ENCODE measurements at regions not wholly inside any gene's neighbourhood (a gene's known extent, or its start where the extent isn't known, plus 50 kb on each side); places are given as distances from the start of the nearest gene placed in this dataset.

GRCh38 chr5:165175041-165175440 lies 1669.6 kb downstream of the MAT2B start:
- H3K4me3 Mint-ChIP-seq = no peak overlapping the region
- Histone ChIP-seq H3K4me3 (replicated peaks in 1 of 3; ENCODE audit: low read depth in 2 of 3, low read length in 3 of 3) (no peak overlapping the region), H3K4me1 (ENCODE audit: control insufficient read depth in 1 of 2, insufficient read depth in 2 of 2, low read length in 2 of 2) (no peaks in the 10 kb centered on the region), H3K79me2 (ENCODE audit: insufficient read depth, low read length) (no peaks in the 10 kb centered on the region), H2AFZ (ENCODE audit: insufficient read depth, low read depth, low read length, poor library complexity, severe bottlenecking) (no peak overlapping the region), H3K4me2 (replicated peaks; ENCODE audit: extremely low read depth, low read length, poor library complexity, severe bottlenecking) (no peak overlapping the region), H4K20me1 (ENCODE audit: insufficient read depth, low read length) (no peaks in the 10 kb centered on the region), H3K9me3 (replicated peaks in 1 of 2; ENCODE audit: control insufficient read depth in 1 of 2, insufficient read depth in 1 of 2, low read length in 2 of 2) (no peaks in the 10 kb centered on the region), H3K36me3 (replicated peaks in 1 of 2; ENCODE audit: control insufficient read depth in 1 of 2, insufficient read depth in 2 of 2, low read length in 2 of 2) (no peaks in the 10 kb centered on the region), H3K9ac (ENCODE audit: insufficient read depth, low read length, poor library complexity, severe bottlenecking) (no peak overlapping the region), H3K27me3 (ENCODE audit: control insufficient read depth in 2 of 2, insufficient read depth in 2 of 2, low read length in 2 of 2) (no peaks in the 10 kb centered on the region), H3K27ac (ENCODE audit: low read depth in 1 of 2, low read length in 2 of 2) (no peak overlapping the region)
- no peaks in the 10 kb centered on the region for H3K36me3 Mint-ChIP-seq
- H3K4me1 Mint-ChIP-seq = no peaks in the 10 kb centered on the region
- intact Hi-C loops (cut with micrococcal nuclease) = no loop called here
- H3K27ac Mint-ChIP-seq = no peak overlapping the region
- TF ChIP-seq CTCF (IDR thresholded peaks at IDR 0.05) = no peak
- WGBS (ENCODE audit: insufficient coverage) = no CpG with 5 or more reads among the region's 2 CpGs
- DNase-seq = no peak
- no peaks in the 10 kb centered on the region for H3K27me3 Mint-ChIP-seq (ENCODE audit: low read depth in 3 of 3)
- peaks cover 2 to 6% (median 4%) of the 10 kb centered on the region in 7 donors for H3K9me3 Mint-ChIP-seq

DNA sequence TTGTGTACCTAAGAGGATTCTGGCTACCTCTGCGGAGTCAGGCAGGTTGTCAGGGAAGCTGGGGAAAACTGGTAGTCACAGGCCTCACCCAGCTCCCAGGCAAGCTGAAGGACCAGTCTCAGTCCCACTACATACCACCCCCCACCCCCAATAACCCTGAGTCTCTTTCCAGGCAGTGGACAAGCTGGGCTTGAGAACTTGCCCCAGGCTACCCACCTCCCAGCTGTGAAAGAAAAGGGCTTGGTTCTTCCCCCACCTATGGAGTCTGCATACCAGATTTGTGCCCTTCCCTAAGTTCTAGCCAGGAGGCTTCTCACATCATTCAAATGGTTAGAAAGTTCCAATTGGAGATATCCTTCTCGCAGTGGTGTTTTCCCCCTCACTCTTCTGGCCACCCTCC lies 1678.8 kb downstream of the MAT2B start:
- H3K9me3 ChIP-seq (replicated peaks in 1 of 2; ENCODE audit: control insufficient read depth in 1 of 2, insufficient read depth in 1 of 2, low read length in 2 of 2) = peaks cover 17 to 20% of the 10 kb centered on the region in 2 donors
- H3K27me3 Mint-ChIP-seq (ENCODE audit: low read depth in 3 of 3) = no peaks in the 10 kb centered on the region
- H3K27ac Mint-ChIP-seq = peak overlapping the region in 2 of 7 donors; percentile 30 to 75
- no peak for DNase-seq
- intact Hi-C loops (cut with micrococcal nuclease) = loop anchor here in 1 of 2 donors (10.0 kb wide), 1 partner anchor 49 kb away; no protein-coding TSS in a partner anchor
- H3K36me3 Mint-ChIP-seq = peaks cover 5 to 9% of the 10 kb centered on the region in 2 donors
- H3K79me2 ChIP-seq (ENCODE audit: insufficient read depth, low read length) = no peaks in the 10 kb centered on the region
- H3K36me3 ChIP-seq (replicated peaks in 1 of 2; ENCODE audit: control insufficient read depth in 1 of 2, insufficient read depth in 2 of 2, low read length in 2 of 2) = no peaks in the 10 kb centered on the region
- H2AFZ ChIP-seq (ENCODE audit: insufficient read depth, low read depth, low read length, poor library complexity, severe bottlenecking) = no peak overlapping the region
- H3K4me2 ChIP-seq (replicated peaks; ENCODE audit: extremely low read depth, low read length, poor library complexity, severe bottlenecking) = no peak overlapping the region
- no peak overlapping the region for H3K27ac ChIP-seq (ENCODE audit: low read depth in 1 of 2, low read length in 2 of 2)
- H3K27me3 ChIP-seq (ENCODE audit: control insufficient read depth in 2 of 2, insufficient read depth in 2 of 2, low read length in 2 of 2) = no peaks in the 10 kb centered on the region
- H4K20me1 ChIP-seq (ENCODE audit: insufficient read depth, low read length) = no peaks in the 10 kb centered on the region
- no peak overlapping the region for H3K4me3 ChIP-seq (replicated peaks in 1 of 3; ENCODE audit: low read depth in 2 of 3, low read length in 3 of 3)
- H3K4me1 ChIP-seq (ENCODE audit: control insufficient read depth in 1 of 2, insufficient read depth in 2 of 2, low read length in 2 of 2) = peaks cover 29 to 40% of the 10 kb centered on the region in 2 donors
- peaks cover 23% of the 10 kb centered on the region for H3K4me1 Mint-ChIP-seq
- peaks cover 24 to 45% (median 34%) of the 10 kb centered on the region in 7 donors for H3K9me3 Mint-ChIP-seq
- 100% methylated on average over 1 of the region's 2 CpGs for WGBS (ENCODE audit: insufficient coverage)
- no peak overlapping the region for H3K4me3 Mint-ChIP-seq
- no peak for TF ChIP-seq CTCF (IDR thresholded peaks at IDR 0.05)
- H3K9ac ChIP-seq (ENCODE audit: insufficient read depth, low read length, poor library complexity, severe bottlenecking) = no peak overlapping the region

Data from CD14-positive monocyte (primary cell).